A172 (cell line): ENCODE measurements at regions not wholly inside any gene's neighbourhood (a gene's known extent, or its start where the extent isn't known, plus 50 kb on each side); places are given as distances from the start of the nearest gene placed in this dataset.
A peak's percentile ranks its signal among the peaks of the same experiment; 100 is the strongest.
"Not testable (repeated sequence)": the region's sequence is repeated elsewhere in the genome, so short reads cannot be mapped to it uniquely, and the experiment has no call there.

Experiments used
- DNase-seq: peaks from one replicate; pipeline ENCODE4 v3.0.0-alpha.2; 2015; ENCODE audit warnings: low spot score

DNA sequence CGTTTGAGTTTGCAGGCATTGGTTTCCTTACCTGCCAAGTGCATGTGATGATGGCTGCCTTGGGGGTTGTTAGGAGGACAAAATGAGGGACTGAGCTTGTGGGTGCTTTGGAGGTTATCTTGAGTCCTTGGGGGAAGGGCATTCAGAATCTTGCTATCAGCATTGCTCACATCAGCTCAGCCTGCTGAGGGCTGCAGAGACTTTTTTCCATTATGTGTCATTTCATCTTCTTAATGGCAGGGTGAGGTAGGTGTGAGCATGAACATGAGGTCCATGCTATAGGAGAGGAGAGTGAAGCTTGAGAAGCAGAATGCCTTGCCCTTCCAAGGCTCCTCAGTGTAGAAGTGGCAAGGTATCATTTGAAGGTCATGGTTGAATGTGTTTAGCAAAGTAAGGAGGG, 112.3 kb downstream of the MIAT start:
- no peak for DNase-seq

GRCh38 chr22:26770624-26771023, 113.2 kb downstream of the MIAT start:
- DNase-seq, result no peak

DNA sequence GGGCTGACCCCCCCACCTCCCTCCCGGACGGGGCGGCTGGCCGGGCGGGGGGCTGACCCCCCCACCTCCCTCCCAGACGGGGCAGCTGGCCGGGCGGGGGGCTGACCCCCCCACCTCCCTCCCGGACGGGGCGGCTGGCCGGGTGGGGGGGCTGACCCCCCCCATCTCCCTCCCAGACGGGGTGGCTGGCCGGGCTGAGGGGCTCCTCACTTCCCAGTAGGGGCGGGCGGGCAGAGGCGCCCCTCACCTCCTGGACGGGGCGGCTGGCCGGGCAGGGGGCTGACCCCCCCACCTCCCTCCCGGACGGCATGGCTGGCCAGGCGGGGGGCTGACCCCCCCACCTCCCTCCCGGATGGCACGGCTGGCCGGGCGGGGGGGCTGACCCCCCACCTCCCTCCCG, 115.7 kb downstream of the MIAT start:
- not testable (repeated sequence) for DNase-seq

GRCh38 chr22:26775394-26775793, 118.0 kb downstream of the MIAT start:
- DNase-seq, result no peak

DNA sequence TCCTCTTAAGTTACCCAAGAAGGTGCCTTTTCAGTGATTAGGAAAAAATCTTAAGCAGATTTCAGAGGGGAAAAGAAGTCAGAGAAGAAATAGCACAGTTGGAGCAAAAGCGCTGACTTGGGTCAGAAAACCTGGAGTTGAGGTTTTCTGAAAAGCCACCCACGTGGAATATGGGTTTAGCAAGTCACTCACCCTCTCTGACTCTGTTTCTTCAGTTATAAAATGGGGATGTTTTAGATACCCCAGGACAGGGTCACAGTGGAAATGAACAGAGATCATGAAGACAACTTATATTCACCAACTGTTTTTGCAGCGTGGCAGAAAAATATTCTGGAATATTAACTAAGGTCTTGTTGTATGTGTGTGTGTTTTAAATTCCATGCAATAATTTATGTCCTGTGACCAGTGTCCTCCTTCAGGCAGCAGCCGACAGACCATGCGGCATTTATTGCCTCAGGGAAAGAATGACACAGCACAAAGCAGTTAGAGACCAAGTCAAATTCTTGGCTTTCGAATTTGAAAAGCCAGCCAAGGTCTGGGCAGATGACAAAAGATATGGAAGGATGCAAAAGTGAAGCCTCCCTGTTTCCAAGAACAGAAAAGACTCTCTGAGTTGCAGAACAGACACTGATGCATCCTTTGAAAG, 119.9 kb downstream of the MIAT start:
- peak; percentile 22 for DNase-seq

- no peak for DNase-seq
These were observed 121.0 kb downstream of the MIAT start for GRCh38 chr22:26778372-26778771.

DNA sequence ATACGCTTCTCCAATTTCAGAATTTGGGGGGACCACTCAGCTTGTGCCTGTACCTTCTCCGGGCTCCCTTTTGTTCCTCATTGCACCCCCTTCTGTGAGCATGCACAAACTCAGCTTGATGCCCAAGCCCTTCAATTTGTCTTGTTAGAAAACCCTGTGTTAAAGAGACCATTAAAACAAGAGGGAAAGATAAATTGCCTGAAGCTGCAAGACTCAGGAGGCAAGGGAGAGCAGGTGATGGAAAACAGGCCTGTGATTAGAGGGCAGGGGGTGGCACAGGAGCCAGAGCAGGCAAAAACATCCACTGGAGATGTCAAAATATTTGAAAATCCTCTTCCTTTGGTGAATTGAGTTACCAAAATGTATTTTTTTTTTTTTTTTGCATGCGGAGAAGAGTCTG, 121.7 kb downstream of the MIAT start:
- no peak for DNase-seq

- DNase-seq, result no peak
These were observed 122.5 kb downstream of the MIAT start for GRCh38 chr22:26779929-26780328.

- no peak for DNase-seq
These were observed 123.1 kb downstream of the MIAT start for GRCh38 chr22:26780521-26780920.

- no peak for DNase-seq
These were observed 123.7 kb downstream of the MIAT start for GRCh38 chr22:26781062-26781461.

DNA sequence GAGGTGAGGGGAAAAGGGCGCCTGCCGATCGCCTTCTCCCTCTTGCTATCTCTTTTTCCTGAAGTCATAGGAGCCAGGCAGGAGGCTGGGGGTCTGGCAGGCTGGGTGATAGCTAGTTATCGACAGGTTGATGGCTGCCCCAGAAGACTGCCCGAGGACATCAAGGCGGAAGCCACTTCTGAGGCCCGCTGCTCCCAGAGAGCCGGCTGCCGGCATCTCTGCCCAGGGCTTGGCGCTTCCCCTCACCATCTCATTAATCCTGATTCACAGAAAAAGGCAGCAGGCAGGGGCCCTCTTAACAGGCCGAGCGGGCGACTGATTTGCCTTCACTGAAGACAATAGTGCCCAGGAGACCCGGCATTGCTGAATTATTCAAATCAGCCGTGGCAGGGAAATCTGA, 124.2 kb downstream of the MIAT start:
- DNase-seq, result no peak

GRCh38 chr22:26783885-26784284, 126.5 kb downstream of the MIAT start:
- no peak for DNase-seq

DNA sequence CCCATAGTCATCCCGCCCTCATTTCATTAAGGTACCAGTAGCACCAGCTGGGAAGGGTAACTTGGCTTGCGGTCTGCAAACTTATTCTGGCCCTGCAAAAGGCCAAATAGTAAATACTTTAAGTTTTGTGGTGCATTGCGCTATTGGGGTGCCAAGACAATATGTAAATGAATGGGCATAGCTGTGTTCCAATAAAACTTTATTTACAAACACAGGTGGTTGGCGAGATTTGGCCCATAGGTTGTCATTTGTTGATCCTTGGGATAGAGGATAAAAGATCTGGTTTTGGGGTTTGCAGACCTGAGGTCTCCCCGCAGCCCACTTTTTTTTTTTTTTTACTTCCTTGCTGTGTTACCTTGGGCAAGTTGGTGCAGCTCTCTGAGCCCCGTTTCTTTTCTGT, 127.4 kb downstream of the MIAT start:
- DNase-seq, result no peak

GRCh38 chr22:26785932-26786331, 128.5 kb downstream of the MIAT start:
- no peak for DNase-seq

DNA sequence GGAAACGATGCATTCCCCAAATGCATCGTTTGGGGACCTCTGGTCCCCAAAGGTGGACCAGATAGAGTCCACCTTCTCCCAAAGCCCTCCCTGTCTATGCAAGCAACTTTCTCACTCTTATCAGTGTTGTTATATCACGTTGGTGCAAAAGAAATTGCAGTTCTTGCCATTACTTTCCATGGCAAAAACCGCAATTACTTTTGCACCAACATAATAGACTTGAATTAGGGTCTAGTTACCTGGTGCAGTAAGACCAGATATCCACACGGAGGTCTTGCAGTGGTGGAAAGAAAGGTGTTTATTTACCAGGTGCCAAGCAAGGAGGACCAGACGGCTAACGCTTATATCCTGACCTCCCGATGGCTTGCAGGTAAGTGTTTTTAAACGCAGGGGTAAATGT, 129.0 kb downstream of the MIAT start:
- no peak for DNase-seq

GRCh38 chr22:26789951-26790350, 132.6 kb downstream of the MIAT start:
- DNase-seq, result no peak

- no peak for DNase-seq
These were observed 135.1 kb downstream of the MIAT start for GRCh38 chr22:26792522-26792921.

DNA sequence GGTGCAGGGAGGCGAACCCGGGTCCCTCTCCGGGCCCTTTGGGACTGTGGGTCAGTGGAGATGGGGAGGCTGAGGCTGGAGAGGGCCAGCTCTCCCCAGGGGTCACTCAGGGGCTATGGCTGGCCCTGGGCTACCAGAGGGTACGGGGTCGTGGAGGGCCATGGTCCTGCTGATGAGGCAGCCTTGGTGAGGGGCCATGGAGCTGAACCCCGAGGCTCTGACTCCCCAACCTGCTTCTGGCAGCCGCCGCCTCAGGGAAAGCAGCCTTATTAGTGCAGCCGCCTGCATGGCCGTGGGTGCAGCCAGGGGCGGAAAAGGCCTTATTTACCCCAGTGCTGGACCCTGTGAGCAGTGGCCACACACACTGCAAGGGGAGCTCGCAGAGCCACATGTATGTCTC, 139.4 kb downstream of the MIAT start:
- DNase-seq, result no peak

GRCh38 chr22:26797910-26798309, 140.5 kb downstream of the MIAT start:
- no peak for DNase-seq

GRCh38 chr22:26798462-26799065, 141.2 kb downstream of the MIAT start:
- DNase-seq, result no peak

GRCh38 chr22:26800858-26801257, 143.5 kb downstream of the MIAT start:
- no peak for DNase-seq

- no peak for DNase-seq
These were observed 144.1 kb downstream of the MIAT start for GRCh38 chr22:26801449-26801848.

GRCh38 chr22:26804315-26804714, 146.9 kb downstream of the MIAT start:
- no peak for DNase-seq

DNA sequence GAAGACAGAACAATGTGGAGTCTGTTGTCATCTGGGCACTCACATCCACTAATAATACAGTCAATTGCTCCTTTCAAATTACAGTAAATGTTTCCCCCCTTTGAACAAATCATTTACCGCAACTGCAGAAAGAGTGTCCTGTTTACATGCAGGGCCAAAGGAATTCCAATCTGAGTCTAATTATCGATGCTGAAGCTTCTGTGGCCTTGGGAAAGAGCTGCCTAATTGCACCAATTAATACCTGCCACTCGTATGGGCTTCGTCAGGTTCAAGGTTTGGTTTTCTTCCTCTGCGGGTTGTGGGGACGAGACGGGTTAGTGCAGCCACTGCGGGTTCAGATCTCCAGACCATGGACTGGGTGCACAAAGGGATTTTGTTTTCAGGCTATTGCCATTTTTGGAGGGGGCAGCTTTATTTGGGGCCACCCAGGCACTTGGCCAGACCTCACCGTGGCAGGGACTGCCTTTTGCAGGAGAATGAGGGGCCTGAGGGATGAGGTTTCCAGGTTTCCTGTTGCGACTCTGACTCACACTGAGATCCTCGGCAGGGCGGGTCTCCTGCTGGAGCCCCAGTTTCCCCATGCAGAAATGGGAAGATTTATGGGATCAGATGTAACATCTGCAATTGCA, 147.6 kb downstream of the MIAT start:
- DNase-seq, result peak; percentile 50
